ENCODE measurements at regions not wholly inside any gene's neighbourhood (a gene's known extent, or its start where the extent isn't known, plus 50 kb on each side); places are given as distances from the start of the nearest gene placed in this dataset.

DNA sequence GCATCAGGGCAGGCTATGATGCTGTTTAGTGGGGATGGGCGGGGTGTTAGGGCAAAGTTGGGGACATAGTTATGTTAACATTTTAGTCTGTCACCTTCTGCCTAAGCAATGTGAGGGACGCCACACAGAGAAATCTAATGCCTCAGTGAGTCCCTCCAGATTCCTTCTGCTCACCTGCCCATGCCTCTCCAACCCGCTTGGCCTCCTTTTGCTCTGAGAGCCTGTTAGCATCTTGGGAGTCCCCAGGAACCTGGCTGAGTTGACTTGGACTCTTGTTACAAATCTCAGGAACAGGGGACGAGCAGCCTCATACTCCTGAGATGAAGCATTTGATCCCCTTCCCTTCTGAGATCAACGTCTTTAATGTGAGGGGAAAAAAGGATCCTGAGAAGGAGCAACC, 336.8 kb downstream of the CCSER2 start:
- no peak for TF ChIP-seq POLR2AphosphoS5 (IDR thresholded peaks at IDR 0.05)
- TF ChIP-seq CTCF (IDR thresholded peaks at IDR 0.05) = no peak
- no peak for TF ChIP-seq EP300 (IDR thresholded peaks at IDR 0.05; ENCODE audit: low read depth)

Data from transverse colon (tissue), 4 donors.